Liver (tissue), 8 donors: ENCODE measurements at regions not wholly inside any gene's neighbourhood (a gene's known extent, or its start where the extent isn't known, plus 50 kb on each side); places are given as distances from the start of the nearest gene placed in this dataset.

Experiments used
- DNase-seq: peaks from one replicate; pipeline ENCODE4 v3.0.0-alpha.2; 2017; ENCODE audit warnings: low spot score
- H3K27ac ChIP-seq, 2 donors: one replicate each; pipeline ENCODE4 v1.7.0; 2013; ENCODE audit warnings: inconsistent platforms in 2 of 2, low read length in 2 of 2, control low read depth in 1 of 2, low read depth in 1 of 2, mild to moderate bottlenecking in 1 of 2
- H3K27me3 ChIP-seq, 4 donors: one replicate each; pipeline versions ENCODE4 v1.6.1 to v1.7.0; 2013; ENCODE audit warnings: low read length in 3 of 4, inconsistent platforms in 1 of 4, mild to moderate bottlenecking in 1 of 4, moderate library complexity in 1 of 4; ENCODE audit not compliant: control insufficient read depth in 4 of 4, insufficient read depth in 4 of 4
- H3K36me3 ChIP-seq, 4 donors: one replicate each; pipeline versions ENCODE4 v1.6.1 to v1.7.0; 2013; ENCODE audit warnings: low read length in 3 of 4, mild to moderate bottlenecking in 3 of 4, low read depth in 1 of 4, moderate library complexity in 1 of 4; ENCODE audit not compliant: control insufficient read depth in 4 of 4, insufficient read depth in 3 of 4
- H3K4me1 ChIP-seq, 4 donors: one replicate each; pipeline versions ENCODE4 v1.6.1 to v1.7.0; 2013; ENCODE audit warnings: low read length in 3 of 4, mild to moderate bottlenecking in 3 of 4, moderate library complexity in 1 of 4; ENCODE audit not compliant: control insufficient read depth in 4 of 4, insufficient read depth in 4 of 4
- H3K4me3 ChIP-seq, 3 donors: one replicate each; pipeline versions ENCODE4 v1.6.1 to v1.7.0; 2013; ENCODE audit warnings: low read length in 3 of 3, control low read depth in 1 of 3, low read depth in 1 of 3, mild to moderate bottlenecking in 1 of 3
- H3K9ac ChIP-seq, 2 donors: one replicate each; pipeline ENCODE4 v1.7.0; 2013; ENCODE audit warnings: low read length in 2 of 2, mild to moderate bottlenecking in 2 of 2, moderate library complexity in 2 of 2, control low read depth in 1 of 2, low read depth in 1 of 2
- H3K9me3 ChIP-seq, 4 donors: one replicate each; pipeline versions ENCODE4 v1.6.1 to v1.7.0; 2013; ENCODE audit warnings: low read length in 3 of 4; ENCODE audit not compliant: control insufficient read depth in 4 of 4
- EGR1 ChIP-seq, 2 donors: IDR thresholded peaks; 2 replicates each; pipeline ENCODE4 v1.6.1; 2016 to 2018; ENCODE audit warnings: antibody characterized with exemption in 2 of 2, low read depth in 2 of 2
- FOXA1 ChIP-seq: IDR thresholded peaks from 2 replicates; pipeline ENCODE4 v1.6.1; 2016; ENCODE audit warnings: antibody characterized with exemption
- FOXA2 ChIP-seq: IDR thresholded peaks from 2 replicates; pipeline ENCODE4 v1.6.1; 2016; ENCODE audit warnings: antibody characterized with exemption
- GABPA ChIP-seq, 2 donors: IDR thresholded peaks in 1 of 2; conservative IDR thresholded peaks in 1 of 2; 2 replicates each; pipeline ENCODE4 v1.6.1; 2016; ENCODE audit warnings: antibody characterized with exemption in 2 of 2, mild to moderate bottlenecking in 1 of 2, moderate library complexity in 1 of 2
- HNF4A ChIP-seq, 2 donors: conservative IDR thresholded peaks; 2 replicates each; pipeline ENCODE4 v1.6.1; 2016; ENCODE audit warnings: antibody characterized with exemption in 2 of 2, mild to moderate bottlenecking in 2 of 2
- HNF4G ChIP-seq: IDR thresholded peaks from 2 replicates; pipeline ENCODE4 v1.6.1; 2016; ENCODE audit warnings: antibody characterized with exemption
- JUND ChIP-seq, 2 donors: IDR thresholded peaks; 2 replicates each; pipeline ENCODE4 v1.6.1; 2016; ENCODE audit warnings: antibody characterized with exemption in 2 of 2
- NR2F2 ChIP-seq: IDR thresholded peaks from 2 replicates; pipeline ENCODE4 v1.6.1; 2016; ENCODE audit warnings: antibody characterized with exemption
- RAD21 ChIP-seq, 2 donors: IDR thresholded peaks; 2 replicates each; pipeline ENCODE4 v1.6.1; 2016; ENCODE audit warnings: antibody characterized with exemption in 2 of 2, mild to moderate bottlenecking in 2 of 2
- RXRA ChIP-seq, 2 donors: IDR thresholded peaks; 2 replicates each; pipeline ENCODE4 v1.6.1; 2017 to 2018; ENCODE audit warnings: antibody characterized with exemption in 2 of 2, mild to moderate bottlenecking in 1 of 2
- SP1 ChIP-seq: IDR thresholded peaks from 2 replicates; pipeline ENCODE4 v1.6.1; 2018; ENCODE audit warnings: antibody characterized with exemption, mild to moderate bottlenecking
- TAF1 ChIP-seq: conservative IDR thresholded peaks from 2 replicates; pipeline ENCODE4 v1.6.1; 2016; ENCODE audit warnings: antibody characterized with exemption, mild to moderate bottlenecking
- YY1 ChIP-seq: IDR thresholded peaks from 2 replicates; pipeline ENCODE4 v1.6.1; 2016; ENCODE audit warnings: antibody characterized with exemption, mild to moderate bottlenecking
- WGBS: extraction: QIAGEN DNeasy Blood & Tissue Kit; methylation state at CpG from one replicate; pipeline ENCODE4 v1.1.7; 2013; 5-methylcytosine and 5-hydroxymethylcytosine counted together
- TF ChIP-seq, protein P1 (sequence below): IDR thresholded peaks from 2 replicates; pipeline ENCODE4 v1.6.1; 2016; ENCODE audit warnings: antibody characterized with exemption
- TF ChIP-seq, protein P2 (sequence below): IDR thresholded peaks from 2 replicates; pipeline ENCODE4 v1.6.1; 2016; ENCODE audit warnings: antibody characterized with exemption
- TF ChIP-seq, protein P3 (sequence below): IDR thresholded peaks from 2 replicates; pipeline ENCODE4 v1.6.1; 2016; ENCODE audit warnings: antibody characterized with exemption, mild to moderate bottlenecking
- TF ChIP-seq, protein P4 (sequence below): fragments of 150-350 bp; IDR thresholded peaks from 2 replicates; pipeline ENCODE4 v1.5.1; 2017; ENCODE audit warnings: improper control_type of control experiment, low read depth, low read length; ENCODE audit not compliant: missing input control
- donor health status: healthy.
- donor health status: healthy.
- donor health status: healthy.
- donor health status: healthy.
- donor health status: healthy.

DNA sequence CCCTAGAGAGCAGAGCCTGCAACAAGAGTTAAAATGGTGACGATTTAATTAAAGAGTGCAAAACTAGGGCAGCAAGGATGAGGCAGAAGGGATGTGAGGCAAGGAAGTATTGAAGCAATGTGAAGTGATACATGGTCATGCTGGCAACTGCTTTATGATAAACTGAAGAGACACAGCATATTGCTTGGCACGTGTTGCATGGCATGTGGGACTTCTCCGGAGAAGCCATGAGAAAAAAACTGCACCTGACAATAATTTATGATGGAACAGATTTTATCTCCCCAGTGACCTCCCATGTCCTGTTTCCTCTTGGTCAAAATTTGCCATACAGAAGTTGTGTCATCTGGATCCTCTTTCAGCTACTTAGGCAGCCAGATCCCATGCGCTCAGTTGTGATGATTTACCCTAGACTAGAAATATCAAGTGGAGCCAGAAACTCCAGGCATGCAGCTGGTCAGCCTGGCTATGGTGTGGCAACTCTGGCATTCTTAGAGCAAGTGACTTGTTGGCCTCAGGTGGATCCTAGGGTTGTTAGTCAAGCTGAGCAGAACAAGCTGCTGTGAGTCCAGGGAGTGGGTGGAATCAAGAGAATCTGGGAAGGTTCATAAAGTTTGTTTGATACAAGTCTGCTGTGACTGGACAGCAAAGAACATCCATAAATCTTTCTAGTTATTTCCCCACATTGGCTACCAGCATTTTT, 611.4 kb upstream of the USP24 start:
- H3K27me3 ChIP-seq = no peaks in the 10 kb centered on the region
- H3K4me3 ChIP-seq = no peak overlapping the region
- H3K4me1 ChIP-seq = peaks cover 0 to 2% (median 0%) of the 10 kb centered on the region in 4 donors
- H3K9ac ChIP-seq = no peak overlapping the region
- 64% methylated on average over 4 of the region's 4 CpGs for WGBS
- TF ChIP-seq TAF1 (no peak), EGR1 (IDR thresholded peaks at IDR 0.05; ENCODE audit: low read depth in 2 of 2) (no peak), SP1 (no peak), RAD21 (IDR thresholded peaks at IDR 0.05) (no peak), RXRA (IDR thresholded peaks at IDR 0.05) (no peak), FOXA2 (no peak), FOXA1 (no peak), JUND (IDR thresholded peaks at IDR 0.05) (no peak), YY1 (no peak), NR2F2 (no peak)
- TF ChIP-seq, protein P1, sequence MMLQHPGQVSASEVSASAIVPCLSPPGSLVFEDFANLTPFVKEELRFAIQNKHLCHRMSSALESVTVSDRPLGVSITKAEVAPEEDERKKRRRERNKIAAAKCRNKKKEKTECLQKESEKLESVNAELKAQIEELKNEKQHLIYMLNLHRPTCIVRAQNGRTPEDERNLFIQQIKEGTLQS = no peak
- no peaks in the 10 kb centered on the region for H3K9me3 ChIP-seq
- DNase-seq = no peak
- no peaks in the 10 kb centered on the region for H3K36me3 ChIP-seq
- no peak overlapping the region for H3K27ac ChIP-seq

DNA sequence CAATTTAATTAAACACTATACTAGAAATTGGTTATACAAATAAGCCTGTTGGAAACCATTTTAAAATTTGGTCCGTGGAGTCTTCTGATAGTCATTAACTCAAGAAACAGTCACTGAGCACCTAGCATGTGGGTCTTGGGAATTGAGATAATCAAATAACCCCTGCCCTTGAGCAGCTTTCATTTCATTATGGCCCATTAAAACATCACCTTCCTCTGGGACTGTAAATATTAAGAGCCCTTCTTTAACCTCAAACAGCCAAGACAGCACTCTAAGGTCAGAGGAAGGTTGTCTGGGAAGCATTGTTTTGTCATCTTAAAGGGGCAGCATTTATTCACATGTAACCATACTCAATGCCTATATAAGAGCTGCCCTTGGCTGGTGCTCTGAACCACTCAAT, 610.3 kb upstream of the USP24 start:
- Histone ChIP-seq H3K27me3 (no peaks in the 10 kb centered on the region), H3K4me3 (no peak overlapping the region), H3K9ac (no peak overlapping the region), H3K9me3 (no peaks in the 10 kb centered on the region), H3K4me1 (peaks cover 0 to 2% (median 0%) of the 10 kb centered on the region in 4 donors), H3K27ac (no peak overlapping the region), H3K36me3 (no peaks in the 10 kb centered on the region)
- DNase-seq = no peak
- TF ChIP-seq TAF1 (no peak), SP1 (no peak), EGR1 (IDR thresholded peaks at IDR 0.05; ENCODE audit: low read depth in 2 of 2) (no peak), FOXA2 (no peak), NR2F2 (no peak), JUND (IDR thresholded peaks at IDR 0.05) (no peak), HNF4A (conservative IDR thresholded peaks at IDR 0.05) (no peak), HNF4G (no peak)
- TF ChIP-seq, protein P1 = no peak
- WGBS = 79% methylated on average over 1 of the region's 1 CpG

DNA sequence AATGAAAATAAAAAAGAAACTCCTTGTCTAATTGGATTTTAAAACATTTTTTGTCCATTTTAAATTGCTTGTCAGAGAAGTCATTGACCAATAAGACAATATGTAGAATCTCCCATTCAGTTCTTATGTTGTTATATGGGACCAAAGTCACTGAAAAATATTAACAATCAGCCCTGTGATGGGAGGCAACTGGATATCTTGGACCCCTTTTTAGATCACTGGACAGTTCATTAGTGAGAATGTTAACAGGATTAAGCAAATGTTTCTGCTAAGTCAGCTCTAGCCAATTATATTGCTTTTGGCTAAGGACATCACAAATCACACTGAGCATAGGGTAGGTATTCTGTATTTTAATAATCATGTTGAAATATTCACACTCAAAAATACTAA, 609.1 kb upstream of the USP24 start:
- Histone ChIP-seq H3K4me3 (no peak overlapping the region), H3K9me3 (no peaks in the 10 kb centered on the region), H3K4me1 (peaks cover 0 to 2% (median 0%) of the 10 kb centered on the region in 4 donors), H3K9ac (no peak overlapping the region), H3K27ac (no peak overlapping the region), H3K27me3 (no peaks in the 10 kb centered on the region), H3K36me3 (no peaks in the 10 kb centered on the region)
- TF ChIP-seq, protein P2, sequence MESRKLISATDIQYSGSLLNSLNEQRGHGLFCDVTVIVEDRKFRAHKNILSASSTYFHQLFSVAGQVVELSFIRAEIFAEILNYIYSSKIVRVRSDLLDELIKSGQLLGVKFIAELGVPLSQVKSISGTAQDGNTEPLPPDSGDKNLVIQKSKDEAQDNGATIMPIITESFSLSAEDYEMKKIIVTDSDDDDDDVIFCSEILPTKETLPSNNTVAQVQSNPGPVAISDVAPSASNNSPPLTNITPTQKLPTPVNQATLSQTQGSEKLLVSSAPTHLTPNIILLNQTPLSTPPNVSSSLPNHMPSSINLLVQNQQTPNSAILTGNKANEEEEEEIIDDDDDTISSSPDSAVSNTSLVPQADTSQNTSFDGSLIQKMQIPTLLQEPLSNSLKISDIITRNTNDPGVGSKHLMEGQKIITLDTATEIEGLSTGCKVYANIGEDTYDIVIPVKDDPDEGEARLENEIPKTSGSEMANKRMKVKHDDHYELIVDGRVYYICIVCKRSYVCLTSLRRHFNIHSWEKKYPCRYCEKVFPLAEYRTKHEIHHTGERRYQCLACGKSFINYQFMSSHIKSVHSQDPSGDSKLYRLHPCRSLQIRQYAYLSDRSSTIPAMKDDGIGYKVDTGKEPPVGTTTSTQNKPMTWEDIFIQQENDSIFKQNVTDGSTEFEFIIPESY = no peak
- no peak for TF ChIP-seq HNF4G
- TF ChIP-seq JUND (IDR thresholded peaks at IDR 0.05) = no peak
- TF ChIP-seq, protein P3, sequence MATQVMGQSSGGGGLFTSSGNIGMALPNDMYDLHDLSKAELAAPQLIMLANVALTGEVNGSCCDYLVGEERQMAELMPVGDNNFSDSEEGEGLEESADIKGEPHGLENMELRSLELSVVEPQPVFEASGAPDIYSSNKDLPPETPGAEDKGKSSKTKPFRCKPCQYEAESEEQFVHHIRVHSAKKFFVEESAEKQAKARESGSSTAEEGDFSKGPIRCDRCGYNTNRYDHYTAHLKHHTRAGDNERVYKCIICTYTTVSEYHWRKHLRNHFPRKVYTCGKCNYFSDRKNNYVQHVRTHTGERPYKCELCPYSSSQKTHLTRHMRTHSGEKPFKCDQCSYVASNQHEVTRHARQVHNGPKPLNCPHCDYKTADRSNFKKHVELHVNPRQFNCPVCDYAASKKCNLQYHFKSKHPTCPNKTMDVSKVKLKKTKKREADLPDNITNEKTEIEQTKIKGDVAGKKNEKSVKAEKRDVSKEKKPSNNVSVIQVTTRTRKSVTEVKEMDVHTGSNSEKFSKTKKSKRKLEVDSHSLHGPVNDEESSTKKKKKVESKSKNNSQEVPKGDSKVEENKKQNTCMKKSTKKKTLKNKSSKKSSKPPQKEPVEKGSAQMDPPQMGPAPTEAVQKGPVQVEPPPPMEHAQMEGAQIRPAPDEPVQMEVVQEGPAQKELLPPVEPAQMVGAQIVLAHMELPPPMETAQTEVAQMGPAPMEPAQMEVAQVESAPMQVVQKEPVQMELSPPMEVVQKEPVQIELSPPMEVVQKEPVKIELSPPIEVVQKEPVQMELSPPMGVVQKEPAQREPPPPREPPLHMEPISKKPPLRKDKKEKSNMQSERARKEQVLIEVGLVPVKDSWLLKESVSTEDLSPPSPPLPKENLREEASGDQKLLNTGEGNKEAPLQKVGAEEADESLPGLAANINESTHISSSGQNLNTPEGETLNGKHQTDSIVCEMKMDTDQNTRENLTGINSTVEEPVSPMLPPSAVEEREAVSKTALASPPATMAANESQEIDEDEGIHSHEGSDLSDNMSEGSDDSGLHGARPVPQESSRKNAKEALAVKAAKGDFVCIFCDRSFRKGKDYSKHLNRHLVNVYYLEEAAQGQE = no peak
- TF ChIP-seq, protein P4, sequence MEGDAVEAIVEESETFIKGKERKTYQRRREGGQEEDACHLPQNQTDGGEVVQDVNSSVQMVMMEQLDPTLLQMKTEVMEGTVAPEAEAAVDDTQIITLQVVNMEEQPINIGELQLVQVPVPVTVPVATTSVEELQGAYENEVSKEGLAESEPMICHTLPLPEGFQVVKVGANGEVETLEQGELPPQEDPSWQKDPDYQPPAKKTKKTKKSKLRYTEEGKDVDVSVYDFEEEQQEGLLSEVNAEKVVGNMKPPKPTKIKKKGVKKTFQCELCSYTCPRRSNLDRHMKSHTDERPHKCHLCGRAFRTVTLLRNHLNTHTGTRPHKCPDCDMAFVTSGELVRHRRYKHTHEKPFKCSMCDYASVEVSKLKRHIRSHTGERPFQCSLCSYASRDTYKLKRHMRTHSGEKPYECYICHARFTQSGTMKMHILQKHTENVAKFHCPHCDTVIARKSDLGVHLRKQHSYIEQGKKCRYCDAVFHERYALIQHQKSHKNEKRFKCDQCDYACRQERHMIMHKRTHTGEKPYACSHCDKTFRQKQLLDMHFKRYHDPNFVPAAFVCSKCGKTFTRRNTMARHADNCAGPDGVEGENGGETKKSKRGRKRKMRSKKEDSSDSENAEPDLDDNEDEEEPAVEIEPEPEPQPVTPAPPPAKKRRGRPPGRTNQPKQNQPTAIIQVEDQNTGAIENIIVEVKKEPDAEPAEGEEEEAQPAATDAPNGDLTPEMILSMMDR = no peak
- no peak for TF ChIP-seq GABPA (IDR thresholded peaks at IDR 0.05 in 1 of 2, conservative IDR thresholded peaks at IDR 0.05 in 1 of 2)
- no peak for TF ChIP-seq YY1
- TF ChIP-seq SP1 = no peak
- no peak for TF ChIP-seq RXRA (IDR thresholded peaks at IDR 0.05)
- no peak for TF ChIP-seq TAF1
- TF ChIP-seq FOXA2 = no peak
- DNase-seq = no peak
